GM12873 (cell line): ENCODE measurements at regions not wholly inside any gene's neighbourhood (a gene's known extent, or its start where the extent isn't known, plus 50 kb on each side); places are given as distances from the start of the nearest gene placed in this dataset.

Experiments used
- CTCF ChIP-seq: IDR thresholded peaks from 2 replicates; pipeline ENCODE4 v1.5.1; 2012; ENCODE audit warnings: low read depth, mild to moderate bottlenecking, moderate library complexity, low read length, control low read depth; ENCODE audit not compliant: insufficient read depth; ENCODE audit errors: missing control alignments

- no peak for TF ChIP-seq CTCF
These were observed 177.2 kb upstream of the ASCC3 start for GRCh38 chr6:101058296-101058695.

- no peak for TF ChIP-seq CTCF
These were observed 185.4 kb upstream of the ASCC3 start for GRCh38 chr6:101066481-101066880.

GRCh38 chr6:101069191-101069795 lies 188.2 kb upstream of the ASCC3 start:
- TF ChIP-seq CTCF, result no peak

- TF ChIP-seq CTCF, result no peak
These were observed 189.0 kb upstream of the ASCC3 start for GRCh38 chr6:101070044-101070608.

GRCh38 chr6:101077344-101077743 lies 196.2 kb upstream of the ASCC3 start:
- TF ChIP-seq CTCF, result no peak

GRCh38 chr6:101079696-101080270 lies 198.7 kb upstream of the ASCC3 start:
- TF ChIP-seq CTCF, result no peak

GRCh38 chr6:101080597-101080996 lies 199.5 kb upstream of the ASCC3 start:
- no peak for TF ChIP-seq CTCF
